ENCODE measurements at regions not wholly inside any gene's neighbourhood (a gene's known extent, or its start where the extent isn't known, plus 50 kb on each side); places are given as distances from the start of the nearest gene placed in this dataset.

DNA sequence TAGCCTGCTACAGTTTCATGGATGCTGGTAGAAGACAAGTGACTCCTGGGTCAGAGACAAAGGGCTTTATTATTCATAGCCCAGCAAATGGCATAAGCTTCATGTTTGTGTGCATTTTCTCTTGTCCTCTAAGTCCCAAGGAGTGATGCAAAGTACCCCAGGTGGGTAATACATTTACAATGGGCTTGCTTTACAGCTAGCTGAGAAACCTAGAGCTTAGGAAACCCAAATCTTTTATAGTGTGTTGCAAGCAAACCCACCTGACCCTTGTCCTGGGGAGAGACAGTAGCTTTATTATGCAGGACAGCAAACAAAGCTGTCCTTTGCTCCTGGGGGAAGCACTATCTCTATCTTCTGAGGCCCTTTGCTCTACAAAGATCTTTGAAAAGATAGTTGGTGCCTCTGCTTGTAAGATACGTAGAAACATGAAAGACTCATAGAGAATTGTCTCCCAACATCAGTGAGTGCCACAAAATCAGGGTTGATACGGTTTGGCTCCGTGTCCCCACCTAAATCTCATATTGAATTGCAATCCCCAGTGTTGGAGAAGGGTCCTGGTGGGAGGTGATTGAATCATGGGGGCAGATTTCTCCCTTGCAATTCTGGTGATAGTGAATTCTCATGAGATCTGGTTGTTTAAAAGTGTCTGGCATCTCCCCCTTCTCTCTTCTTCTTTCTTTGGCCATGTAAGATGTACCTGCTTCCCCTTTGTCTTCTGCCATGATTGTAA, 315.8 kb upstream of the USP24 start (continued):
- TF ChIP-seq, protein P1, sequence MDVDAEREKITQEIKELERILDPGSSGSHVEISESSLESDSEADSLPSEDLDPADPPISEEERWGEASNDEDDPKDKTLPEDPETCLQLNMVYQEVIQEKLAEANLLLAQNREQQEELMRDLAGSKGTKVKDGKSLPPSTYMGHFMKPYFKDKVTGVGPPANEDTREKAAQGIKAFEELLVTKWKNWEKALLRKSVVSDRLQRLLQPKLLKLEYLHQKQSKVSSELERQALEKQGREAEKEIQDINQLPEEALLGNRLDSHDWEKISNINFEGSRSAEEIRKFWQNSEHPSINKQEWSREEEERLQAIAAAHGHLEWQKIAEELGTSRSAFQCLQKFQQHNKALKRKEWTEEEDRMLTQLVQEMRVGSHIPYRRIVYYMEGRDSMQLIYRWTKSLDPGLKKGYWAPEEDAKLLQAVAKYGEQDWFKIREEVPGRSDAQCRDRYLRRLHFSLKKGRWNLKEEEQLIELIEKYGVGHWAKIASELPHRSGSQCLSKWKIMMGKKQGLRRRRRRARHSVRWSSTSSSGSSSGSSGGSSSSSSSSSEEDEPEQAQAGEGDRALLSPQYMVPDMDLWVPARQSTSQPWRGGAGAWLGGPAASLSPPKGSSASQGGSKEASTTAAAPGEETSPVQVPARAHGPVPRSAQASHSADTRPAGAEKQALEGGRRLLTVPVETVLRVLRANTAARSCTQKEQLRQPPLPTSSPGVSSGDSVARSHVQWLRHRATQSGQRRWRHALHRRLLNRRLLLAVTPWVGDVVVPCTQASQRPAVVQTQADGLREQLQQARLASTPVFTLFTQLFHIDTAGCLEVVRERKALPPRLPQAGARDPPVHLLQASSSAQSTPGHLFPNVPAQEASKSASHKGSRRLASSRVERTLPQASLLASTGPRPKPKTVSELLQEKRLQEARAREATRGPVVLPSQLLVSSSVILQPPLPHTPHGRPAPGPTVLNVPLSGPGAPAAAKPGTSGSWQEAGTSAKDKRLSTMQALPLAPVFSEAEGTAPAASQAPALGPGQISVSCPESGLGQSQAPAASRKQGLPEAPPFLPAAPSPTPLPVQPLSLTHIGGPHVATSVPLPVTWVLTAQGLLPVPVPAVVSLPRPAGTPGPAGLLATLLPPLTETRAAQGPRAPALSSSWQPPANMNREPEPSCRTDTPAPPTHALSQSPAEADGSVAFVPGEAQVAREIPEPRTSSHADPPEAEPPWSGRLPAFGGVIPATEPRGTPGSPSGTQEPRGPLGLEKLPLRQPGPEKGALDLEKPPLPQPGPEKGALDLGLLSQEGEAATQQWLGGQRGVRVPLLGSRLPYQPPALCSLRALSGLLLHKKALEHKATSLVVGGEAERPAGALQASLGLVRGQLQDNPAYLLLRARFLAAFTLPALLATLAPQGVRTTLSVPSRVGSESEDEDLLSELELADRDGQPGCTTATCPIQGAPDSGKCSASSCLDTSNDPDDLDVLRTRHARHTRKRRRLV (CRISPR knock-in tag; IDR thresholded peaks at IDR 0.05): peak; percentile 64; the same call in 1 of the 2 replicates
- TF ChIP-seq, protein P2, sequence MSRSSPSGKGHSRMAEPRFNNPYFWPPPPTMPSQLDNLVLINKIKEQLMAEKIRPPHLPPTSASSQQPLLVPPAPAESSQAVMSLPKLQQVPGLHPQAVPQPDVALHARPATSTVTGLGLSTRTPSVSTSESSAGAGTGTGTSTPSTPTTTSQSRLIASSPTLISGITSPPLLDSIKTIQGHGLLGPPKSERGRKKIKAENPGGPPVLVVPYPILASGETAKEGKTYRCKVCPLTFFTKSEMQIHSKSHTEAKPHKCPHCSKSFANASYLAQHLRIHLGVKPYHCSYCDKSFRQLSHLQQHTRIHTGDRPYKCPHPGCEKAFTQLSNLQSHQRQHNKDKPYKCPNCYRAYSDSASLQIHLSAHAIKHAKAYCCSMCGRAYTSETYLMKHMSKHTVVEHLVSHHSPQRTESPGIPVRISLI (CRISPR knock-in tag; IDR thresholded peaks at IDR 0.05; ENCODE audit: borderline replicate concordance): no peak
- TF ChIP-seq ZBTB3 (CRISPR knock-in tag; IDR thresholded peaks at IDR 0.05; ENCODE audit: borderline replicate concordance, low read depth): no peak
- no peak for TF ChIP-seq JDP2 (CRISPR knock-in tag; IDR thresholded peaks at IDR 0.05; ENCODE audit: borderline replicate concordance)
- no peak for TF ChIP-seq ZSCAN30 (CRISPR knock-in tag; IDR thresholded peaks at IDR 0.05)
- TF ChIP-seq ZNF512B (CRISPR knock-in tag; IDR thresholded peaks at IDR 0.05; ENCODE audit: borderline replicate concordance): no peak
- no peak for TF ChIP-seq CSRNP2 (CRISPR knock-in tag; conservative IDR thresholded peaks at IDR 0.05; ENCODE audit: low read depth)
- peak; percentile 65; the same call in 1 of the 2 replicates for TF ChIP-seq ZNF12 (CRISPR knock-in tag; IDR thresholded peaks at IDR 0.05)
- no peak for TF ChIP-seq ZNF20 (CRISPR knock-in tag; IDR thresholded peaks at IDR 0.05)
- TF ChIP-seq ARID4A (CRISPR knock-in tag; IDR thresholded peaks at IDR 0.05; ENCODE audit: borderline replicate concordance): no peak
